Neural progenitor cell (in vitro differentiated cells): ENCODE measurements at regions not wholly inside any gene's neighbourhood (a gene's known extent, or its start where the extent isn't known, plus 50 kb on each side); places are given as distances from the start of the nearest gene placed in this dataset.

Experiments used
- DNase-seq: peaks from one replicate; pipeline ENCODE4 v3.0.0-alpha.2; 2016; ENCODE audit warnings: low spot score
- H2AFZ ChIP-seq: fragments of 200-600 bp; sonication (generic); replicated peaks from 2 replicates; pipeline ENCODE4 v1.6.1; 2016; ENCODE audit warnings: antibody characterized with exemption
- H3F3A ChIP-seq: fragments of 200-600 bp; sonication (generic); 2 replicates; pipeline ENCODE4 v1.6.1; 2016; ENCODE audit warnings: antibody characterized with exemption, low read depth
- H3K27ac ChIP-seq: fragments of 200-600 bp; sonication (generic); 2 replicates; pipeline ENCODE4 v1.5.1; 2016; ENCODE audit warnings: mild to moderate bottlenecking
- H3K27me3 ChIP-seq: fragments of 200-600 bp; sonication (generic); 2 replicates; pipeline ENCODE4 v1.6.1; 2016; ENCODE audit warnings: mild to moderate bottlenecking, moderate library complexity
- H3K36me3 ChIP-seq: fragments of 200-600 bp; sonication (generic); 2 replicates; pipeline ENCODE4 v1.5.1; 2016
- H3K4me1 ChIP-seq: fragments of 200-600 bp; sonication (generic); 2 replicates; pipeline ENCODE4 v1.6.1; 2016; ENCODE audit warnings: mixed run types
- H3K4me2 ChIP-seq: fragments of 200-600 bp; sonication (generic); 2 replicates; pipeline ENCODE4 v1.6.1; 2016
- H3K4me3 ChIP-seq: fragments of 200-600 bp; sonication (generic); 2 replicates; pipeline ENCODE4 v1.5.1; 2016
- H3K79me2 ChIP-seq: fragments of 200-600 bp; sonication (generic); 2 replicates; pipeline ENCODE4 v1.6.1; 2016; ENCODE audit warnings: low read depth
- H3K9ac ChIP-seq: fragments of 200-600 bp; sonication (generic); 2 replicates; pipeline ENCODE4 v1.6.1; 2016
- H3K9me3 ChIP-seq: fragments of 200-600 bp; sonication (generic); 2 replicates; pipeline ENCODE4 v1.5.1; 2016; ENCODE audit warnings: low read depth
- H4K20me1 ChIP-seq: fragments of 200-600 bp; sonication (generic); 2 replicates; pipeline ENCODE4 v1.6.1; 2016; ENCODE audit warnings: low read depth
- H3K27ac Mint-ChIP-seq: 3 replicates; pipeline ENCODE4 v1.8.0; 2021; ENCODE audit warnings: mixed read lengths
- H3K27me3 Mint-ChIP-seq: 2 replicates; pipeline ENCODE4 v1.8.0; 2022; ENCODE audit warnings: low read depth, mild to moderate bottlenecking, inconsistent platforms, moderate library complexity, mixed read lengths; ENCODE audit not compliant: insufficient read depth
- H3K36me3 Mint-ChIP-seq: 3 replicates; pipeline ENCODE4 v1.8.0; 2021; ENCODE audit warnings: mixed read lengths
- H3K4me1 Mint-ChIP-seq: 3 replicates; pipeline ENCODE4 v1.8.0; 2021; ENCODE audit warnings: mixed read lengths
- H3K4me3 Mint-ChIP-seq: 3 replicates; pipeline ENCODE4 v1.8.0; 2021; ENCODE audit warnings: mild to moderate bottlenecking, moderate library complexity, mixed read lengths
- H3K9me3 Mint-ChIP-seq: 3 replicates; pipeline ENCODE4 v1.8.0; 2020; ENCODE audit warnings: mixed read lengths
- CTCF ChIP-seq: fragments of 200-600 bp; sonication (generic); IDR thresholded peaks from 2 replicates; pipeline ENCODE4 v1.5.1; 2017; ENCODE audit warnings: antibody characterized with exemption, mild to moderate bottlenecking
- EZH2 ChIP-seq: fragments of 200-600 bp; sonication (generic); IDR thresholded peaks from 2 replicates; pipeline ENCODE4 v1.6.1; 2017; ENCODE audit warnings: antibody characterized with exemption, mild to moderate bottlenecking, moderate library complexity
- EZH2phosphoT487 ChIP-seq: fragments of 200-600 bp; sonication (generic); IDR thresholded peaks from 2 replicates; pipeline ENCODE4 v1.6.1; 2017; ENCODE audit warnings: antibody characterized with exemption

DNA sequence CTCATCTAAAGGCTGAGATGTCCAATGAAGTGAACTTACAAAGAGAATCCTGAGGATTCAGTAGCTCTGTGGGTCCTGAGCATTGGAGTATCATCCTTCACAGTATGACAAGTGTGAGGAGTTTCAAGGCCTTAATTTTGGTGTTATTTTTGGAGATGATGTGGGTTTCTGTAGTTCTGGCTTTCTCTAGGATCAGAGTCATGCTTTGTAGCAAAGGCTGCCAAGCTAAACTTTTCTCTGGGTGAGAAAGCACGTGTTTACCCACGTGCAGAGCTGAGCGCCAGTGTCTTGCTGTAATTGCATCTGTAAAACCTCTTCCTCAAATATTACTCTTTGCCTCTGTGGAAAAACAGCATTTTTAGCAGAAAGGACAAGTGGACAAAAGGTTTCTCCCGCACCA lies 387.8 kb upstream of the LYPLAL1 start:
- Histone ChIP-seq H3K9me3 (no peaks in the 10 kb centered on the region), H3K4me3 (no peak overlapping the region), H3K27me3 (no peaks in the 10 kb centered on the region), H3F3A (no peaks in the 10 kb centered on the region), H3K9ac (no peak overlapping the region), H3K79me2 (no peaks in the 10 kb centered on the region), H3K4me2 (no peak overlapping the region), H3K27ac (no peak overlapping the region), H2AFZ (peak overlapping the region; percentile 65), H4K20me1 (no peaks in the 10 kb centered on the region), H3K4me1 (no peaks in the 10 kb centered on the region), H3K36me3 (no peaks in the 10 kb centered on the region)
- H3K36me3 Mint-ChIP-seq, result no peaks in the 10 kb centered on the region
- TF ChIP-seq EZH2, result no peak
- no peak for TF ChIP-seq EZH2phosphoT487
- TF ChIP-seq CTCF, result no peak
- H3K27ac Mint-ChIP-seq, result no peak overlapping the region
- no peak overlapping the region for H3K4me3 Mint-ChIP-seq
- no peak for DNase-seq
- H3K4me1 Mint-ChIP-seq, result peaks cover 9% of the 10 kb centered on the region
- peaks cover 3% of the 10 kb centered on the region for H3K9me3 Mint-ChIP-seq
- H3K27me3 Mint-ChIP-seq, result no peaks in the 10 kb centered on the region

- Histone ChIP-seq H3K27me3 (no peaks in the 10 kb centered on the region), H4K20me1 (no peaks in the 10 kb centered on the region), H3K9ac (no peak overlapping the region), H3K9me3 (no peaks in the 10 kb centered on the region), H3F3A (no peaks in the 10 kb centered on the region), H3K4me3 (no peak overlapping the region), H3K4me2 (no peak overlapping the region), H3K36me3 (no peaks in the 10 kb centered on the region), H3K4me1 (no peaks in the 10 kb centered on the region), H2AFZ (no peak overlapping the region), H3K79me2 (no peaks in the 10 kb centered on the region), H3K27ac (no peak overlapping the region)
- Mint-ChIP-seq H3K4me3 (no peak overlapping the region), H3K27me3 (no peaks in the 10 kb centered on the region), H3K4me1 (peaks cover 9% of the 10 kb centered on the region), H3K9me3 (peaks cover 3% of the 10 kb centered on the region), H3K36me3 (no peaks in the 10 kb centered on the region), H3K27ac (no peak overlapping the region)
- no peak for TF ChIP-seq EZH2phosphoT487
- TF ChIP-seq EZH2, result no peak
- TF ChIP-seq CTCF, result no peak
- no peak for DNase-seq
Measured at GRCh38 chr1:218787826-218788225, 385.9 kb upstream of the LYPLAL1 start.

GRCh38 chr1:218796773-218797172 lies 376.9 kb upstream of the LYPLAL1 start:
- H3K27ac Mint-ChIP-seq, result no peak overlapping the region
- Histone ChIP-seq H4K20me1 (no peaks in the 10 kb centered on the region), H3K9ac (no peak overlapping the region), H2AFZ (no peak overlapping the region), H3F3A (no peaks in the 10 kb centered on the region), H3K9me3 (no peaks in the 10 kb centered on the region), H3K4me3 (no peak overlapping the region), H3K36me3 (no peaks in the 10 kb centered on the region), H3K27me3 (no peaks in the 10 kb centered on the region), H3K79me2 (no peaks in the 10 kb centered on the region), H3K4me1 (no peaks in the 10 kb centered on the region), H3K4me2 (no peak overlapping the region), H3K27ac (no peak overlapping the region)
- H3K9me3 Mint-ChIP-seq, result no peaks in the 10 kb centered on the region
- TF ChIP-seq EZH2 (no peak), EZH2phosphoT487 (no peak), CTCF (no peak)
- H3K4me1 Mint-ChIP-seq, result no peaks in the 10 kb centered on the region
- no peak for DNase-seq
- no peak overlapping the region for H3K4me3 Mint-ChIP-seq
- H3K27me3 Mint-ChIP-seq, result peaks cover 2% of the 10 kb centered on the region
- no peaks in the 10 kb centered on the region for H3K36me3 Mint-ChIP-seq

DNA sequence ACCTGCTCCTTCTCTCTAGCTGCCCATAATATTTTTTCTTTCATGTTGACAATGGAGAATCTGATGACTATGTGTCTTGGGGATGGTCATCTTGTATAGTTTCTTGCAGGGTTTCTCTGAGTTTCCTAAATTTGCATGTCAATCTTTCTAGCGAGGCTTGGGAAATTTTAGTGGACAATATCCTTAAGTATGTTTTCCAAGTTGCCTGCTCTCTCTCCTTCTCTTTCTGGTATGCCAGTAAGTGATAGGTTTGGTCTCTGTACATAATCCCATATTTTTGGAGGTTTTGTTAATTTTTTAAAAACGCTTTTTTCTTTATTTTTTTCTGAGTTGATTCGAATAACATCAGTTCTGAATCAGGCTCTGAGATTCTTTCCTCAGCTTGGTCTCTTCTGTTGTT lies 370.9 kb upstream of the LYPLAL1 start:
- TF ChIP-seq EZH2phosphoT487 (no peak), EZH2 (no peak), CTCF (no peak)
- H2AFZ ChIP-seq, result no peak overlapping the region
- Mint-ChIP-seq H3K4me3 (no peak overlapping the region), H3K27me3 (no peaks in the 10 kb centered on the region), H3K9me3 (no peaks in the 10 kb centered on the region), H3K27ac (no peak overlapping the region), H3K36me3 (no peaks in the 10 kb centered on the region), H3K4me1 (no peaks in the 10 kb centered on the region)
- DNase-seq, result no peak
- peaks cover 8% of the 10 kb centered on the region for H3K4me1 ChIP-seq
- no peaks in the 10 kb centered on the region for H3K9me3 ChIP-seq
- H3F3A ChIP-seq, result no peaks in the 10 kb centered on the region
- no peak overlapping the region for H3K9ac ChIP-seq
- H3K79me2 ChIP-seq, result no peaks in the 10 kb centered on the region
- H3K27ac ChIP-seq, result no peak overlapping the region
- H3K36me3 ChIP-seq, result no peaks in the 10 kb centered on the region
- no peak overlapping the region for H3K4me3 ChIP-seq
- no peaks in the 10 kb centered on the region for H4K20me1 ChIP-seq
- H3K27me3 ChIP-seq, result no peaks in the 10 kb centered on the region
- H3K4me2 ChIP-seq, result no peak overlapping the region
